SK-N-SH treated with all-trans-retinoic acid at 6 μM for 48 hours (cell line): ENCODE measurements at regions not wholly inside any gene's neighbourhood (a gene's known extent, or its start where the extent isn't known, plus 50 kb on each side); places are given as distances from the start of the nearest gene placed in this dataset.

Experiments
- ATAC-seq: fragments of 200-7000 bp; cut with Tn5 transposase; 3 replicates; pipeline ENCODE4 v1.9.1; 2020; ENCODE audit warnings: mild to moderate bottlenecking, moderate library complexity
- ARNTL ChIP-seq: fragments of 450-650 bp; formaldehyde crosslinking; IDR thresholded peaks from 2 replicates; pipeline ENCODE4 v1.5.0; 2020; ENCODE audit warnings: low read depth, mild to moderate bottlenecking, moderate library complexity, borderline replicate concordance
- BACH2 ChIP-seq: fragments of 250-450 bp; sonication (Bioruptor Pico); IDR thresholded peaks from 2 replicates; pipeline ENCODE4 v1.9.0; 2021; ENCODE audit warnings: mild to moderate bottlenecking, borderline replicate concordance
- CREB5 ChIP-seq: fragments of 250-450 bp; sonication (Bioruptor Pico); IDR thresholded peaks from 2 replicates; pipeline ENCODE4 v1.5.1; 2020; ENCODE audit warnings: low read depth, mild to moderate bottlenecking, moderate library complexity
- CSDC2 ChIP-seq: fragments of 250-450 bp; sonication (Bioruptor Pico); IDR thresholded peaks from 2 replicates; pipeline ENCODE4 v1.5.0; 2020; ENCODE audit warnings: mild to moderate bottlenecking, moderate library complexity
- ESRRG ChIP-seq: fragments of 250-450 bp; sonication (Bioruptor Pico); IDR thresholded peaks from 2 replicates; pipeline ENCODE4 v1.6.1; 2021; ENCODE audit warnings: mild to moderate bottlenecking
- ISL1 ChIP-seq: fragments of 250-450 bp; sonication (Bioruptor Pico); IDR thresholded peaks from 2 replicates; pipeline ENCODE4 v2.1.2; 2022; ENCODE audit warnings: mild to moderate bottlenecking, moderate library complexity
- OSR1 ChIP-seq: fragments of 250-450 bp; sonication (Bioruptor Pico); IDR thresholded peaks from 2 replicates; pipeline ENCODE4 v1.8.0; 2022; ENCODE audit warnings: moderate library complexity, mild to moderate bottlenecking, inconsistent platforms
- PATZ1 ChIP-seq: fragments of 250-450 bp; sonication (Bioruptor Pico); IDR thresholded peaks from 2 replicates; pipeline ENCODE4 v1.8.0; 2020; ENCODE audit warnings: mild to moderate bottlenecking, moderate library complexity, borderline replicate concordance
- POU6F1 ChIP-seq: fragments of 250-450 bp; sonication (Bioruptor Pico); IDR thresholded peaks from 2 replicates; pipeline ENCODE4 v1.8.0; 2021; ENCODE audit warnings: low read depth, mild to moderate bottlenecking, moderate library complexity, borderline replicate concordance
- PPARA ChIP-seq: fragments of 250-450 bp; sonication (Bioruptor Pico); IDR thresholded peaks from 2 replicates; pipeline ENCODE4 v1.5.0; 2020; ENCODE audit warnings: mild to moderate bottlenecking, borderline replicate concordance
- RARB ChIP-seq: fragments of 250-450 bp; sonication (Bioruptor Pico); IDR thresholded peaks from 2 replicates; pipeline ENCODE4 v1.8.0; 2021; ENCODE audit warnings: mild to moderate bottlenecking, moderate library complexity
- SNAI2 ChIP-seq: fragments of 250-450 bp; sonication (Bioruptor Pico); IDR thresholded peaks from 2 replicates; pipeline ENCODE4 v1.5.0; 2020; ENCODE audit warnings: mild to moderate bottlenecking, moderate library complexity
- TCF4 ChIP-seq: fragments of 250-450 bp; sonication (Bioruptor Pico); IDR thresholded peaks from 2 replicates; pipeline ENCODE4 v1.8.0; 2021; ENCODE audit warnings: mild to moderate bottlenecking, moderate library complexity, borderline replicate concordance
- TOX ChIP-seq: fragments of 250-450 bp; sonication (Bioruptor Pico); IDR thresholded peaks from 2 replicates; pipeline ENCODE4 v1.8.0; 2021; ENCODE audit warnings: mild to moderate bottlenecking, moderate library complexity, borderline replicate concordance
- TSHZ2 ChIP-seq: fragments of 250-450 bp; sonication (Bioruptor Pico); IDR thresholded peaks from 2 replicates; pipeline ENCODE4 v1.5.0; 2020; ENCODE audit warnings: mild to moderate bottlenecking, moderate library complexity
- ZC3H10 ChIP-seq: fragments of 250-450 bp; sonication (Bioruptor Pico); IDR thresholded peaks from 2 replicates; pipeline ENCODE4 v1.5.1; 2021; ENCODE audit warnings: mild to moderate bottlenecking, moderate library complexity
- ZFP3 ChIP-seq: fragments of 250-450 bp; sonication (Bioruptor Pico); IDR thresholded peaks from 2 replicates; pipeline ENCODE4 v1.5.0; 2020; ENCODE audit warnings: mild to moderate bottlenecking, moderate library complexity
- ZFP30 ChIP-seq: fragments of 450-650 bp; formaldehyde crosslinking; IDR thresholded peaks from 2 replicates; pipeline ENCODE4 v1.5.0; 2022; ENCODE audit warnings: mild to moderate bottlenecking, moderate library complexity
- ZNF565 ChIP-seq: fragments of 450-650 bp; formaldehyde crosslinking; conservative IDR thresholded peaks from 2 replicates; pipeline ENCODE4 v1.5.0; 2020; ENCODE audit warnings: low read depth, mild to moderate bottlenecking, moderate library complexity
- ZNF70 ChIP-seq: fragments of 450-650 bp; formaldehyde crosslinking; IDR thresholded peaks from 2 replicates; pipeline ENCODE4 v1.5.0; 2020; ENCODE audit warnings: mild to moderate bottlenecking, moderate library complexity

- ATAC-seq: no peak
- TF ChIP-seq OSR1 (CRISPR knock-in tag) (no peak), CREB5 (no peak), ISL1 (no peak), CSDC2 (CRISPR knock-in tag) (no peak), TCF4 (no peak), PATZ1 (CRISPR knock-in tag) (no peak), RARB (no peak), TOX (CRISPR knock-in tag) (no peak), ZNF70 (no peak), SNAI2 (CRISPR knock-in tag) (no peak), ZC3H10 (CRISPR knock-in tag) (no peak), ZFP3 (no peak)
Observed at GRCh38 chr13:72097568-72097967, 230.6 kb upstream of the DACH1 start.

GRCh38 chr13:72093262-72093661 lies 226.3 kb upstream of the DACH1 start:
- no peak for ATAC-seq
- TF ChIP-seq TCF4: no peak
- TF ChIP-seq SNAI2 (CRISPR knock-in tag): no peak
- TF ChIP-seq CREB5: no peak
- no peak for TF ChIP-seq TOX (CRISPR knock-in tag)
- no peak for TF ChIP-seq ISL1
- TF ChIP-seq OSR1 (CRISPR knock-in tag): no peak
- TF ChIP-seq BACH2 (CRISPR knock-in tag): no peak
- no peak for TF ChIP-seq RARB
- no peak for TF ChIP-seq ZFP30 (CRISPR knock-in tag)
- no peak for TF ChIP-seq ESRRG (CRISPR knock-in tag)
- TF ChIP-seq POU6F1: no peak
- TF ChIP-seq PPARA (CRISPR knock-in tag): no peak
- no peak for TF ChIP-seq CSDC2 (CRISPR knock-in tag)
- no peak for TF ChIP-seq ZFP3
- TF ChIP-seq ZNF70: no peak
- TF ChIP-seq TSHZ2 (CRISPR knock-in tag): no peak
- TF ChIP-seq ARNTL (CRISPR knock-in tag): no peak
- TF ChIP-seq ZNF565 (CRISPR knock-in tag): no peak
- TF ChIP-seq PATZ1 (CRISPR knock-in tag): no peak
- no peak for TF ChIP-seq ZC3H10 (CRISPR knock-in tag)

GRCh38 chr13:72074663-72075062 lies 207.7 kb upstream of the DACH1 start:
- TF ChIP-seq PPARA (CRISPR knock-in tag): no peak

More at GRCh38 chr13:72074663-72075062, 207.7 kb upstream of the DACH1 start:
- ATAC-seq: no peak
